Adrenal gland (tissue), 5 donors: ENCODE measurements at regions not wholly inside any gene's neighbourhood (a gene's known extent, or its start where the extent isn't known, plus 50 kb on each side); places are given as distances from the start of the nearest gene placed in this dataset.
"Not testable (repeated sequence)": the region's sequence is repeated elsewhere in the genome, so short reads cannot be mapped to it uniquely, and the experiment has no call there.

ENCODE experiments used
- POLR2A ChIP-seq, 2 donors: fragments of 450-650 bp; IDR thresholded peaks; one replicate each; pipeline ENCODE4 v1.6.1; 2017; ENCODE audit warnings: antibody characterized with exemption in 2 of 2, mild to moderate bottlenecking in 2 of 2, moderate library complexity in 1 of 2
- TF ChIP-seq, protein P1 (sequence below), 6 experiments: fragments of 450-650 bp in 4 of 6; fragments of 200-600 bp in 2 of 6; sonication (generic) in 1 of 6; IDR thresholded peaks; 1 replicate in 5 of 6; 2 replicates in 1 of 6; pipeline versions ENCODE4 v1.5.1 to v1.8.0; 2016 to 2021; ENCODE audit warnings: antibody characterized with exemption in 6 of 6, mild to moderate bottlenecking in 2 of 6, moderate library complexity in 1 of 6
- donor health status: DM: no; HTN: no; CAD: no.

DNA sequence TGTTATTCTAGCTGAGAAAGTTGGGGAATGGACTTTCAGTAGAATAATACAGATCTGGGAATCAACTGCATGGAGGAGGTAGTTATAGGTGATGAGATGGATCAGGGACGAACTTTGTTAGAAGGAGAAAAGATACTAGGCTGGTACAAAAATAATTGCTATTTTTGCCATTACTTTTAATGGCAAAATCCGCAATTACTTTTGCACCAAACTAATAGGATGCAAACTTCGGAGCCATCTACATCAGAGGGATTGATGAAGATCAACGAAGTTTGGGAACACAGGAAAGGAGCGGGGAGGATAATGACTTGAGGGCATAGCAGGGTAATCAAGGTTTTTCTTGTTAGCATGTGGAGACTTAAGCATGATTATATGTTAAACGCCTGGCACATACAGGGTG is 111.9 kb downstream of the DEFB131A start:
- TF ChIP-seq, protein P1, sequence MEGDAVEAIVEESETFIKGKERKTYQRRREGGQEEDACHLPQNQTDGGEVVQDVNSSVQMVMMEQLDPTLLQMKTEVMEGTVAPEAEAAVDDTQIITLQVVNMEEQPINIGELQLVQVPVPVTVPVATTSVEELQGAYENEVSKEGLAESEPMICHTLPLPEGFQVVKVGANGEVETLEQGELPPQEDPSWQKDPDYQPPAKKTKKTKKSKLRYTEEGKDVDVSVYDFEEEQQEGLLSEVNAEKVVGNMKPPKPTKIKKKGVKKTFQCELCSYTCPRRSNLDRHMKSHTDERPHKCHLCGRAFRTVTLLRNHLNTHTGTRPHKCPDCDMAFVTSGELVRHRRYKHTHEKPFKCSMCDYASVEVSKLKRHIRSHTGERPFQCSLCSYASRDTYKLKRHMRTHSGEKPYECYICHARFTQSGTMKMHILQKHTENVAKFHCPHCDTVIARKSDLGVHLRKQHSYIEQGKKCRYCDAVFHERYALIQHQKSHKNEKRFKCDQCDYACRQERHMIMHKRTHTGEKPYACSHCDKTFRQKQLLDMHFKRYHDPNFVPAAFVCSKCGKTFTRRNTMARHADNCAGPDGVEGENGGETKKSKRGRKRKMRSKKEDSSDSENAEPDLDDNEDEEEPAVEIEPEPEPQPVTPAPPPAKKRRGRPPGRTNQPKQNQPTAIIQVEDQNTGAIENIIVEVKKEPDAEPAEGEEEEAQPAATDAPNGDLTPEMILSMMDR (IDR thresholded peaks at IDR 0.05), result not testable (repeated sequence)
- not testable (repeated sequence) for TF ChIP-seq POLR2A (IDR thresholded peaks at IDR 0.05)
